ENCODE measurements at regions not wholly inside any gene's neighbourhood (a gene's known extent, or its start where the extent isn't known, plus 50 kb on each side); places are given as distances from the start of the nearest gene placed in this dataset.

DNA sequence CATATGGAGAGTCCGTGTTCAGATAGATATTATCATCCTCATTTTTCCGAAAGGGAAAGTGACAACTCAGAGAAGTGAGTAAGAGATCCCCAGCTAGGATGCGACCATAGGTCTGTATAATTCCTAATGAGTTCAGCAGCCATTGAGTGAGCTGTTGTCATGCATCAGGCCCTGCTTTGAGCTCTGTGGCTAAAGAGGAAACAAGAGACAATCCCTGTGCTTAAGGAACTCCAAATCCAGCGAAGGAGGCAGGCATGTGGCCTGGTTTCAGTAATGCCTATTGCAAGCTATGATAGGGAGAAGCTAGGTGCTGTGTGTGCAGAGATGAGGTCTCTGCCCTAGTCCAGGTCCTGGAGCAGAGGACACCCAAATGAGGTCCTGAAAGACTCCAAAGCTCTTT is 192.8 kb downstream of the ACTL7B start:
- TF ChIP-seq, protein P1, sequence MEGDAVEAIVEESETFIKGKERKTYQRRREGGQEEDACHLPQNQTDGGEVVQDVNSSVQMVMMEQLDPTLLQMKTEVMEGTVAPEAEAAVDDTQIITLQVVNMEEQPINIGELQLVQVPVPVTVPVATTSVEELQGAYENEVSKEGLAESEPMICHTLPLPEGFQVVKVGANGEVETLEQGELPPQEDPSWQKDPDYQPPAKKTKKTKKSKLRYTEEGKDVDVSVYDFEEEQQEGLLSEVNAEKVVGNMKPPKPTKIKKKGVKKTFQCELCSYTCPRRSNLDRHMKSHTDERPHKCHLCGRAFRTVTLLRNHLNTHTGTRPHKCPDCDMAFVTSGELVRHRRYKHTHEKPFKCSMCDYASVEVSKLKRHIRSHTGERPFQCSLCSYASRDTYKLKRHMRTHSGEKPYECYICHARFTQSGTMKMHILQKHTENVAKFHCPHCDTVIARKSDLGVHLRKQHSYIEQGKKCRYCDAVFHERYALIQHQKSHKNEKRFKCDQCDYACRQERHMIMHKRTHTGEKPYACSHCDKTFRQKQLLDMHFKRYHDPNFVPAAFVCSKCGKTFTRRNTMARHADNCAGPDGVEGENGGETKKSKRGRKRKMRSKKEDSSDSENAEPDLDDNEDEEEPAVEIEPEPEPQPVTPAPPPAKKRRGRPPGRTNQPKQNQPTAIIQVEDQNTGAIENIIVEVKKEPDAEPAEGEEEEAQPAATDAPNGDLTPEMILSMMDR (IDR thresholded peaks at IDR 0.05) = no peak
- no peak for TF ChIP-seq POLR2A (IDR thresholded peaks at IDR 0.05)

Measured in adrenal gland (tissue), 5 donors.